Duodenal mucosa (tissue), 2 donors: ENCODE measurements at regions not wholly inside any gene's neighbourhood (a gene's known extent, or its start where the extent isn't known, plus 50 kb on each side); places are given as distances from the start of the nearest gene placed in this dataset.

Experiments used
- H3K27ac ChIP-seq: one replicate; pipeline ENCODE4 v1.7.0; 2013; ENCODE audit warnings: low read depth, low read length
- H3K27me3 ChIP-seq, 2 donors: one replicate each; pipeline ENCODE4 v1.7.0; 2013; ENCODE audit warnings: low read length in 2 of 2, control low read depth in 1 of 2; ENCODE audit not compliant: insufficient read depth in 2 of 2, control insufficient read depth in 1 of 2
- H3K36me3 ChIP-seq, 2 donors: one replicate each; pipeline ENCODE4 v1.7.0; 2013; ENCODE audit warnings: low read length in 2 of 2, control low read depth in 1 of 2; ENCODE audit not compliant: insufficient read depth in 2 of 2, control insufficient read depth in 1 of 2
- H3K4me1 ChIP-seq, 2 donors: one replicate each; pipeline ENCODE4 v1.7.0; 2013; ENCODE audit warnings: low read length in 2 of 2, control low read depth in 1 of 2; ENCODE audit not compliant: insufficient read depth in 2 of 2, control insufficient read depth in 1 of 2
- H3K4me3 ChIP-seq, 2 donors: one replicate each; pipeline ENCODE4 v1.7.0; 2013; ENCODE audit warnings: low read length in 2 of 2, low read depth in 1 of 2
- H3K9ac ChIP-seq, 2 donors: one replicate each; pipeline ENCODE4 v1.7.0; 2013; ENCODE audit warnings: low read length in 2 of 2, low read depth in 1 of 2
- H3K9me3 ChIP-seq, 2 donors: one replicate each; pipeline ENCODE4 v1.7.0; 2013; ENCODE audit warnings: low read length in 2 of 2, control low read depth in 1 of 2; ENCODE audit not compliant: control insufficient read depth in 1 of 2

GRCh38 chr16:17775061-17775460, 304.3 kb upstream of the XYLT1 start:
- Histone ChIP-seq H3K27ac (no peak overlapping the region), H3K36me3 (no peaks in the 10 kb centered on the region), H3K9me3 (peaks cover 0 to 2% of the 10 kb centered on the region in 2 donors), H3K9ac (no peak overlapping the region), H3K27me3 (no peaks in the 10 kb centered on the region), H3K4me3 (no peak overlapping the region), H3K4me1 (no peaks in the 10 kb centered on the region)

- no peaks in the 10 kb centered on the region for H3K36me3 ChIP-seq
- no peaks in the 10 kb centered on the region for H3K4me1 ChIP-seq
- no peak overlapping the region for H3K27ac ChIP-seq
- H3K9ac ChIP-seq: no peak overlapping the region
- peaks cover 0 to 2% of the 10 kb centered on the region in 2 donors for H3K9me3 ChIP-seq
- no peaks in the 10 kb centered on the region for H3K27me3 ChIP-seq
- H3K4me3 ChIP-seq: no peak overlapping the region
Measured at GRCh38 chr16:17773698-17774101, 302.9 kb upstream of the XYLT1 start.

GRCh38 chr16:17770104-17770503, 299.3 kb upstream of the XYLT1 start:
- H3K27ac ChIP-seq: no peak overlapping the region
- H3K36me3 ChIP-seq: no peaks in the 10 kb centered on the region
- H3K4me1 ChIP-seq: no peaks in the 10 kb centered on the region
- H3K27me3 ChIP-seq: no peaks in the 10 kb centered on the region
- H3K9me3 ChIP-seq: no peaks in the 10 kb centered on the region
- H3K9ac ChIP-seq: no peak overlapping the region
- H3K4me3 ChIP-seq: no peak overlapping the region

GRCh38 chr16:17769065-17769464, 298.3 kb upstream of the XYLT1 start:
- no peaks in the 10 kb centered on the region for H3K9me3 ChIP-seq
- H3K4me3 ChIP-seq: no peak overlapping the region
- no peak overlapping the region for H3K27ac ChIP-seq
- no peaks in the 10 kb centered on the region for H3K36me3 ChIP-seq
- no peaks in the 10 kb centered on the region for H3K27me3 ChIP-seq
- H3K9ac ChIP-seq: no peak overlapping the region
- H3K4me1 ChIP-seq: no peaks in the 10 kb centered on the region

GRCh38 chr16:17768257-17768656, 297.5 kb upstream of the XYLT1 start:
- H3K36me3 ChIP-seq: no peaks in the 10 kb centered on the region
- H3K4me1 ChIP-seq: no peaks in the 10 kb centered on the region
- no peaks in the 10 kb centered on the region for H3K9me3 ChIP-seq
- no peaks in the 10 kb centered on the region for H3K27me3 ChIP-seq
- no peak overlapping the region for H3K27ac ChIP-seq
- no peak overlapping the region for H3K9ac ChIP-seq
- no peak overlapping the region for H3K4me3 ChIP-seq

GRCh38 chr16:17766012-17766411, 295.3 kb upstream of the XYLT1 start:
- Histone ChIP-seq H3K4me1 (no peaks in the 10 kb centered on the region), H3K9me3 (no peaks in the 10 kb centered on the region), H3K27me3 (no peaks in the 10 kb centered on the region), H3K27ac (no peak overlapping the region), H3K9ac (no peak overlapping the region), H3K4me3 (no peak overlapping the region), H3K36me3 (no peaks in the 10 kb centered on the region)

- H3K36me3 ChIP-seq: no peaks in the 10 kb centered on the region
- H3K9me3 ChIP-seq: no peaks in the 10 kb centered on the region
Measured at GRCh38 chr16:17759451-17760390, 289.0 kb upstream of the XYLT1 start.

GRCh38 chr16:17757808-17758207, 287.0 kb upstream of the XYLT1 start:
- Histone ChIP-seq H3K4me3 (no peak overlapping the region), H3K9ac (no peak overlapping the region), H3K27ac (no peak overlapping the region), H3K27me3 (no peaks in the 10 kb centered on the region), H3K36me3 (no peaks in the 10 kb centered on the region), H3K9me3 (no peaks in the 10 kb centered on the region), H3K4me1 (no peaks in the 10 kb centered on the region)

More at GRCh38 chr16:17759451-17760390, 289.0 kb upstream of the XYLT1 start:
- no peak overlapping the region for H3K27ac ChIP-seq
- no peaks in the 10 kb centered on the region for H3K4me1 ChIP-seq
- no peak overlapping the region for H3K9ac ChIP-seq
- H3K27me3 ChIP-seq: no peaks in the 10 kb centered on the region
- no peak overlapping the region for H3K4me3 ChIP-seq

GRCh38 chr16:17755158-17755557, 284.4 kb upstream of the XYLT1 start:
- H3K27me3 ChIP-seq: no peaks in the 10 kb centered on the region
- no peak overlapping the region for H3K4me3 ChIP-seq
- H3K36me3 ChIP-seq: no peaks in the 10 kb centered on the region
- no peaks in the 10 kb centered on the region for H3K4me1 ChIP-seq
- no peak overlapping the region for H3K27ac ChIP-seq
- H3K9ac ChIP-seq: no peak overlapping the region
- no peaks in the 10 kb centered on the region for H3K9me3 ChIP-seq

- Histone ChIP-seq H3K9me3 (no peaks in the 10 kb centered on the region), H3K4me3 (no peak overlapping the region), H3K9ac (no peak overlapping the region), H3K27me3 (no peaks in the 10 kb centered on the region), H3K36me3 (no peaks in the 10 kb centered on the region), H3K27ac (no peak overlapping the region), H3K4me1 (no peaks in the 10 kb centered on the region)
Measured at GRCh38 chr16:17753434-17753833, 282.7 kb upstream of the XYLT1 start.
